ENCODE measurements at regions not wholly inside any gene's neighbourhood (a gene's known extent, or its start where the extent isn't known, plus 50 kb on each side); places are given as distances from the start of the nearest gene placed in this dataset.

GRCh38 chr3:154729741-154730140, 299.8 kb upstream of the GPR149 start:
- TF ChIP-seq POLR2A (IDR thresholded peaks at IDR 0.05) = no peak
- TF ChIP-seq EP300 (IDR thresholded peaks at IDR 0.05) = no peak
- TF ChIP-seq POLR2AphosphoS5 (IDR thresholded peaks at IDR 0.05) = no peak
- TF ChIP-seq, protein P1, sequence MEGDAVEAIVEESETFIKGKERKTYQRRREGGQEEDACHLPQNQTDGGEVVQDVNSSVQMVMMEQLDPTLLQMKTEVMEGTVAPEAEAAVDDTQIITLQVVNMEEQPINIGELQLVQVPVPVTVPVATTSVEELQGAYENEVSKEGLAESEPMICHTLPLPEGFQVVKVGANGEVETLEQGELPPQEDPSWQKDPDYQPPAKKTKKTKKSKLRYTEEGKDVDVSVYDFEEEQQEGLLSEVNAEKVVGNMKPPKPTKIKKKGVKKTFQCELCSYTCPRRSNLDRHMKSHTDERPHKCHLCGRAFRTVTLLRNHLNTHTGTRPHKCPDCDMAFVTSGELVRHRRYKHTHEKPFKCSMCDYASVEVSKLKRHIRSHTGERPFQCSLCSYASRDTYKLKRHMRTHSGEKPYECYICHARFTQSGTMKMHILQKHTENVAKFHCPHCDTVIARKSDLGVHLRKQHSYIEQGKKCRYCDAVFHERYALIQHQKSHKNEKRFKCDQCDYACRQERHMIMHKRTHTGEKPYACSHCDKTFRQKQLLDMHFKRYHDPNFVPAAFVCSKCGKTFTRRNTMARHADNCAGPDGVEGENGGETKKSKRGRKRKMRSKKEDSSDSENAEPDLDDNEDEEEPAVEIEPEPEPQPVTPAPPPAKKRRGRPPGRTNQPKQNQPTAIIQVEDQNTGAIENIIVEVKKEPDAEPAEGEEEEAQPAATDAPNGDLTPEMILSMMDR (IDR thresholded peaks at IDR 0.05) = no peak
- H3K4me1 ChIP-seq = no peaks in the 10 kb centered on the region
- no peak for ATAC-seq
- no peak overlapping the region for H3K4me3 ChIP-seq
- 53 to 58% methylated on average over 2 of the region's 2 CpGs for WGBS, 2 donors (ENCODE audit: low coverage in 1 of 2)
- H3K27ac ChIP-seq = no peak overlapping the region
- H3K9me3 ChIP-seq = no peaks in the 10 kb centered on the region
- no peaks in the 10 kb centered on the region for H3K27me3 ChIP-seq
- H3K36me3 ChIP-seq = no peaks in the 10 kb centered on the region

- H3K27me3 ChIP-seq = no peaks in the 10 kb centered on the region
- WGBS, 2 donors (ENCODE audit: low coverage in 1 of 2) = 50 to 82% methylated on average over 1 of the region's 1 CpG
- ATAC-seq = no peak
- no peaks in the 10 kb centered on the region for H3K9me3 ChIP-seq
- no peaks in the 10 kb centered on the region for H3K36me3 ChIP-seq
- no peak overlapping the region for H3K4me3 ChIP-seq
- no peak overlapping the region for H3K27ac ChIP-seq
- TF ChIP-seq EP300 (IDR thresholded peaks at IDR 0.05) (no peak), POLR2AphosphoS5 (IDR thresholded peaks at IDR 0.05) (no peak)
- TF ChIP-seq, protein P1 (IDR thresholded peaks at IDR 0.05) = no peak
- H3K4me1 ChIP-seq = no peaks in the 10 kb centered on the region
Observed at GRCh38 chr3:154728285-154728684, 298.3 kb upstream of the GPR149 start.

- no peaks in the 10 kb centered on the region for H3K9me3 ChIP-seq
- no peak for ATAC-seq
- no peak for TF ChIP-seq POLR2A (IDR thresholded peaks at IDR 0.05)
- 80 to 92% methylated on average over 1 of the region's 1 CpG for WGBS, 2 donors (ENCODE audit: low coverage in 1 of 2)
- no peak overlapping the region for H3K4me3 ChIP-seq
- no peaks in the 10 kb centered on the region for H3K4me1 ChIP-seq
- no peaks in the 10 kb centered on the region for H3K36me3 ChIP-seq
- no peak overlapping the region for H3K27ac ChIP-seq
- no peaks in the 10 kb centered on the region for H3K27me3 ChIP-seq
Observed at GRCh38 chr3:154720921-154721320, 290.9 kb upstream of the GPR149 start.

GRCh38 chr3:154718053-154718452, 288.1 kb upstream of the GPR149 start:
- TF ChIP-seq EP300 (IDR thresholded peaks at IDR 0.05) (no peak), POLR2A (IDR thresholded peaks at IDR 0.05) (no peak), POLR2AphosphoS5 (IDR thresholded peaks at IDR 0.05) (no peak)
- TF ChIP-seq, protein P1 (IDR thresholded peaks at IDR 0.05) = no peak
- WGBS, 2 donors (ENCODE audit: low coverage in 1 of 2) = 44 to 88% methylated on average over 1 of the region's 1 CpG
- H3K27me3 ChIP-seq = no peaks in the 10 kb centered on the region

GRCh38 chr3:154716170-154716569, 286.2 kb upstream of the GPR149 start:
- WGBS, 2 donors (ENCODE audit: low coverage in 1 of 2) = 65 to 71% methylated on average over 3 of the region's 3 CpGs
- Histone ChIP-seq H3K27ac (no peak overlapping the region), H3K4me1 (no peaks in the 10 kb centered on the region), H3K4me3 (no peak overlapping the region), H3K36me3 (no peaks in the 10 kb centered on the region), H3K9me3 (no peaks in the 10 kb centered on the region), H3K27me3 (no peaks in the 10 kb centered on the region)
- no peak for ATAC-seq
- TF ChIP-seq POLR2A (IDR thresholded peaks at IDR 0.05) (no peak), POLR2AphosphoS5 (IDR thresholded peaks at IDR 0.05) (no peak), EP300 (IDR thresholded peaks at IDR 0.05) (no peak)
- TF ChIP-seq, protein P1 (IDR thresholded peaks at IDR 0.05) = no peak

More at GRCh38 chr3:154718053-154718452, 288.1 kb upstream of the GPR149 start:
- Histone ChIP-seq H3K27ac (no peak overlapping the region), H3K4me1 (no peaks in the 10 kb centered on the region), H3K9me3 (no peaks in the 10 kb centered on the region), H3K4me3 (no peak overlapping the region), H3K36me3 (no peaks in the 10 kb centered on the region)
- no peak for ATAC-seq
